Stomach (tissue), 8 donors: ENCODE measurements at regions not wholly inside any gene's neighbourhood (a gene's known extent, or its start where the extent isn't known, plus 50 kb on each side); places are given as distances from the start of the nearest gene placed in this dataset.

Experiments used
- DNase-seq, 2 donors: peaks; one replicate each; pipeline versions ENCODE4 v3.0.0 to v3.0.0-alpha.2; 2013 to 2019
- H3K27ac ChIP-seq, 5 donors: fragments of 200-600 bp in 4 of 5; sonication (generic) in 4 of 5; one replicate each; pipeline ENCODE4 v1.5.1; 2013 to 2019; ENCODE audit warnings: mild to moderate bottlenecking in 1 of 5, moderate library complexity in 1 of 5
- H3K27me3 ChIP-seq, 3 donors: fragments of 200-600 bp; sonication (generic); one replicate each; pipeline ENCODE4 v1.5.1; 2017 to 2019; ENCODE audit warnings: mixed run types in 1 of 3
- H3K36me3 ChIP-seq, 4 donors: fragments of 200-600 bp; sonication (generic); 1 replicate in 3 of 4; 2 replicates in 1 of 4; pipeline ENCODE4 v1.5.1; 2016 to 2019
- H3K4me1 ChIP-seq, 4 donors: fragments of 200-600 bp; sonication (generic); one replicate each; pipeline ENCODE4 v1.5.1; 2016 to 2019
- H3K4me3 ChIP-seq, 4 donors: fragments of 200-600 bp; sonication (generic) in 3 of 4; one replicate each; pipeline ENCODE4 v1.5.1; 2016 to 2019; ENCODE audit warnings: mild to moderate bottlenecking in 1 of 4
- H3K9me3 ChIP-seq, 4 donors: fragments of 200-600 bp; sonication (generic); one replicate each; pipeline ENCODE4 v1.5.1; 2016 to 2019
- CTCF ChIP-seq, 7 experiments: fragments of 450-650 bp in 4 of 7; fragments of 200-600 bp in 3 of 7; sonication (generic) in 3 of 7; IDR thresholded peaks; one replicate each; pipeline ENCODE4 v1.5.1; 2016 to 2019; ENCODE audit warnings: antibody characterized with exemption in 7 of 7, control low read depth in 2 of 7, mild to moderate bottlenecking in 1 of 7
- EP300 ChIP-seq: sonication (generic); formaldehyde crosslinking; IDR thresholded peaks from one replicate; pipeline ENCODE4 v1.6.1; 2017; ENCODE audit warnings: antibody characterized with exemption
- POLR2A ChIP-seq, 4 donors: fragments of 450-650 bp; IDR thresholded peaks; one replicate each; pipeline ENCODE4 v1.6.1; 2016; ENCODE audit warnings: antibody characterized with exemption in 4 of 4, control low read depth in 2 of 4, mild to moderate bottlenecking in 1 of 4, moderate library complexity in 1 of 4
- POLR2AphosphoS5 ChIP-seq, 3 donors: sonication (generic); formaldehyde crosslinking; IDR thresholded peaks; one replicate each; pipeline ENCODE4 v1.6.1; 2016; ENCODE audit warnings: antibody characterized with exemption in 3 of 3
- WGBS, 5 donors: extraction: QIAGEN DNeasy Blood & Tissue Kit in 3 of 5; methylation state at CpG; one replicate each; pipeline versions ENCODE4 v1.1.5 to v1.1.7; 2013 to 2018; 5-methylcytosine and 5-hydroxymethylcytosine counted together
- intact Hi-C: fragments of 100-400 bp; cut with DNase I; formaldehyde crosslinking; loops from one replicate; pipeline ENCODE4 v1.15.1; 2023; ENCODE audit warnings: low total_unique reads
- donor health status: healthy with polysubstance abuse.
- donor health status: Bipolar disorder and iron deficiency.
- donor health status: healthy.

DNA sequence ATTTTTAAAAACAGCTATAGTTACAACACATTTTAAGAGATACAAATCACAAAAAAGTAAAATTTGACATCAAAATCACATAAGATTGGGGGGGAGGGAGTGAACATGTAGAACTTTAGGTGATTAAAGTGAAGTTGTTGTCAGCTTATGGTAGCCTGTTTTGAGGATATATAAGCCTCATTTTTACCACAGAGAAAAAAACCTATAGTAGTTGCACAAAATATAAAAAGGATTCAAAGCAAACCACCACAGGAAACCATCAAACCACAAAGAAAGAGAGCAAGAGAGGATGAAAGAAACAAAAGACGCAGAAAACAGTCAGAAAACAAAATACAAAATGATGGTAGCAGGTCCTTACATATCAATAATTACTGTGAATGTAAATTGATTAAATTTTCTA is 291.9 kb upstream of the DEPDC1 start:
- intact Hi-C loops = no loop called here
- no peaks in the 10 kb centered on the region for H3K36me3 ChIP-seq
- no peak overlapping the region for H3K27ac ChIP-seq
- DNase-seq = no peak
- no peaks in the 10 kb centered on the region for H3K4me1 ChIP-seq
- 51 to 84% (median 70%) methylated on average over 1 of the region's 1 CpG for WGBS, 5 donors
- TF ChIP-seq POLR2A (IDR thresholded peaks at IDR 0.05) (no peak), CTCF (IDR thresholded peaks at IDR 0.05) (no peak), POLR2AphosphoS5 (IDR thresholded peaks at IDR 0.05) (no peak), EP300 (no peak)
- H3K9me3 ChIP-seq = no peaks in the 10 kb centered on the region
- no peaks in the 10 kb centered on the region for H3K27me3 ChIP-seq
- H3K4me3 ChIP-seq = no peak overlapping the region

GRCh38 chr1:68791800-68792199 is 294.9 kb upstream of the DEPDC1 start:
- H3K27ac ChIP-seq = no peak overlapping the region
- H3K9me3 ChIP-seq = no peaks in the 10 kb centered on the region
- DNase-seq = no peak
- intact Hi-C loops = no loop called here
- WGBS, 5 donors = 73 to 87% (median 77%) methylated on average over 3 of the region's 3 CpGs
- H3K36me3 ChIP-seq = no peaks in the 10 kb centered on the region
- H3K4me3 ChIP-seq = no peak overlapping the region
- no peaks in the 10 kb centered on the region for H3K4me1 ChIP-seq
- TF ChIP-seq POLR2AphosphoS5 (IDR thresholded peaks at IDR 0.05) (no peak), POLR2A (IDR thresholded peaks at IDR 0.05) (no peak), EP300 (no peak), CTCF (IDR thresholded peaks at IDR 0.05) (no peak)
- no peaks in the 10 kb centered on the region for H3K27me3 ChIP-seq

DNA sequence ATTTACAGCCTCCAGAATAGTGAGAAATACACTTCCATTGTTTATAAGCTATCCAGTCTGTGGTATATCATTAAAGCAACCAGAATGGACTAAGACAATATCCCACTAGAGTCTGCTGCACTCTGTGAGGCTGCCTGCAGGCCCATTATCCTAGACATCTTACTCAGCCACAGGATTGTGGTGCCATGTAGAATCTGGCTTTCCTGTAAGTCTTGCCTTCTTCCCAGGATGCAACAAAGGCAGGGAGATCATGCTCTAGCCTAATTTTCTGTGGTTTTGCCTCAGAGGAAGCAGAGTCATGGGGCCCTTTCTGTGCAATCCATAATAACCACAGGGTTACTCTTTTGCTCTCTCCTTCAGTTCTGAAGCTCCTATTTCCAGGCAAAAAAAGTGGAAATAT is 299.1 kb upstream of the DEPDC1 start:
- H3K27me3 ChIP-seq = no peaks in the 10 kb centered on the region
- no peak for DNase-seq
- H3K4me1 ChIP-seq = peaks cover 0 to 9% (median 0%) of the 10 kb centered on the region in 4 donors
- no peaks in the 10 kb centered on the region for H3K9me3 ChIP-seq
- TF ChIP-seq CTCF (IDR thresholded peaks at IDR 0.05) (no peak), EP300 (no peak), POLR2AphosphoS5 (IDR thresholded peaks at IDR 0.05) (no peak), POLR2A (IDR thresholded peaks at IDR 0.05) (no peak)
- no peaks in the 10 kb centered on the region for H3K36me3 ChIP-seq
- H3K4me3 ChIP-seq = no peak overlapping the region
- H3K27ac ChIP-seq = no peak overlapping the region
- intact Hi-C loops = no loop called here

- no peaks in the 10 kb centered on the region for H3K9me3 ChIP-seq
- H3K27me3 ChIP-seq = no peaks in the 10 kb centered on the region
- intact Hi-C loops = no loop called here
- no peak overlapping the region for H3K4me3 ChIP-seq
- H3K36me3 ChIP-seq = no peaks in the 10 kb centered on the region
- DNase-seq = no peak
- TF ChIP-seq EP300 (no peak), CTCF (IDR thresholded peaks at IDR 0.05) (no peak), POLR2A (IDR thresholded peaks at IDR 0.05) (no peak), POLR2AphosphoS5 (IDR thresholded peaks at IDR 0.05) (no peak)
- peaks cover 0 to 9% (median 0%) of the 10 kb centered on the region in 4 donors for H3K4me1 ChIP-seq
- no peak overlapping the region for H3K27ac ChIP-seq
These were observed 300.0 kb upstream of the DEPDC1 start for GRCh38 chr1:68796888-68797287.

GRCh38 chr1:68798071-68798470 is 301.2 kb upstream of the DEPDC1 start:
- no peak overlapping the region for H3K27ac ChIP-seq
- H3K36me3 ChIP-seq = no peaks in the 10 kb centered on the region
- H3K27me3 ChIP-seq = no peaks in the 10 kb centered on the region
- peaks cover 0 to 9% (median 0%) of the 10 kb centered on the region in 4 donors for H3K4me1 ChIP-seq
- 70 to 83% (median 79%) methylated on average over 1 of the region's 1 CpG for WGBS, 5 donors
- H3K9me3 ChIP-seq = no peaks in the 10 kb centered on the region
- TF ChIP-seq CTCF (IDR thresholded peaks at IDR 0.05) (no peak), POLR2A (IDR thresholded peaks at IDR 0.05) (no peak), EP300 (no peak), POLR2AphosphoS5 (IDR thresholded peaks at IDR 0.05) (no peak)
- intact Hi-C loops = no loop called here
- no peak for DNase-seq
- H3K4me3 ChIP-seq = no peak overlapping the region
